Adrenal gland (tissue), 9 donors: ENCODE measurements at regions not wholly inside any gene's neighbourhood (a gene's known extent, or its start where the extent isn't known, plus 50 kb on each side); places are given as distances from the start of the nearest gene placed in this dataset.
A peak's percentile ranks its signal among the peaks of the same experiment; 100 is the strongest.

ENCODE experiments used
- DNase-seq, 7 donors: peaks; one replicate each; pipeline ENCODE4 v3.0.0-alpha.2; 2019 to 2020
- H3K27ac ChIP-seq, 5 donors: fragments of 200-600 bp; sonication (generic) in 4 of 5; 1 replicate in 3 of 5; 2 replicates in 2 of 5; pipeline versions ENCODE4 v1.5.1 to v1.8.0; 2016 to 2020; ENCODE audit warnings: mild to moderate bottlenecking in 1 of 5
- H3K27me3 ChIP-seq: fragments of 200-600 bp; 2 replicates; pipeline ENCODE4 v1.8.0; 2021
- H3K36me3 ChIP-seq, 2 donors: fragments of 200-600 bp; replicated peaks in 1 of 2; 1 replicate in 1 of 2; 2 replicates in 1 of 2; pipeline versions ENCODE4 v1.5.1 to v1.8.0; 2018 to 2022
- H3K4me1 ChIP-seq, 2 donors: fragments of 200-600 bp; replicated peaks in 1 of 2; 1 replicate in 1 of 2; 2 replicates in 1 of 2; pipeline versions ENCODE4 v1.5.1 to v1.8.0; 2018 to 2021
- H3K4me3 ChIP-seq, 4 donors: fragments of 200-600 bp; sonication (generic) in 3 of 4; one replicate each; pipeline ENCODE4 v1.5.1; 2016 to 2018
- H3K9me3 ChIP-seq, 3 donors: fragments of 200-600 bp; sonication (generic) in 1 of 3; replicated peaks in 1 of 3; 1 replicate in 2 of 3; 2 replicates in 1 of 3; pipeline versions ENCODE4 v1.5.1 to v1.8.0; 2016 to 2021
- CTCF ChIP-seq, 6 experiments: fragments of 450-650 bp in 4 of 6; fragments of 200-600 bp in 2 of 6; sonication (generic) in 1 of 6; IDR thresholded peaks; 1 replicate in 5 of 6; 2 replicates in 1 of 6; pipeline versions ENCODE4 v1.5.1 to v1.8.0; 2016 to 2021; ENCODE audit warnings: antibody characterized with exemption in 6 of 6, mild to moderate bottlenecking in 2 of 6, moderate library complexity in 1 of 6
- POLR2A ChIP-seq, 2 donors: fragments of 450-650 bp; IDR thresholded peaks; one replicate each; pipeline ENCODE4 v1.6.1; 2017; ENCODE audit warnings: antibody characterized with exemption in 2 of 2, mild to moderate bottlenecking in 2 of 2, moderate library complexity in 1 of 2
- WGBS, 4 donors: extraction: QIAGEN DNeasy Blood & Tissue Kit in 2 of 4; methylation state at CpG; one replicate each; pipeline versions ENCODE4 v1.1.5 to v1.1.7; 2013 to 2017; 5-methylcytosine and 5-hydroxymethylcytosine counted together
- intact Hi-C, 2 donors: fragments of 100-400 bp; cut with DNase I; formaldehyde crosslinking; loops; one replicate each; pipeline versions ENCODE4 v1.14.1 to v1.15.0; 2022 to 2023
- donor health status: healthy with polysubstance abuse.
- donor health status: Bipolar disorder and iron deficiency.
- donor health status: DM: yes; HTN: yes; CAD: no.
- donor health status: DM: no; HTN: no; CAD: no.
- donor health status: DM: no; HTN: no; CAD: no.

- Histone ChIP-seq H3K9me3 (peaks cover 0 to 6% (median 0%) of the 10 kb centered on the region in 3 donors), H3K27ac (no peak overlapping the region), H3K4me3 (no peak overlapping the region), H3K4me1 (no peaks in the 10 kb centered on the region), H3K36me3 (no peaks in the 10 kb centered on the region), H3K27me3 (no peaks in the 10 kb centered on the region)
- 64 to 65% (median 65%) methylated on average over 8 of the region's 8 CpGs for WGBS, 4 donors
- intact Hi-C loops, result no loop called here
- DNase-seq, result peak; percentile 21 to 57 (median 31)
- no peak for TF ChIP-seq POLR2A (IDR thresholded peaks at IDR 0.05)
- peak in 4 of 6 experiments; percentile 5 to 44 (median 28) for TF ChIP-seq CTCF (IDR thresholded peaks at IDR 0.05)
These were observed 169.5 kb upstream of the LYZL1 start for GRCh38 chr10:29119374-29119773.

GRCh38 chr10:29120216-29120615, 168.7 kb upstream of the LYZL1 start:
- TF ChIP-seq CTCF (IDR thresholded peaks at IDR 0.05), result no peak
- TF ChIP-seq POLR2A (IDR thresholded peaks at IDR 0.05), result no peak
- intact Hi-C loops, result no loop called here
- DNase-seq, result peak in 5 of 7 donors; percentile 33 to 60 (median 45)
- Histone ChIP-seq H3K4me3 (no peak overlapping the region), H3K4me1 (no peaks in the 10 kb centered on the region), H3K27me3 (no peaks in the 10 kb centered on the region), H3K27ac (no peak overlapping the region), H3K9me3 (peaks cover 0 to 6% (median 0%) of the 10 kb centered on the region in 3 donors), H3K36me3 (no peaks in the 10 kb centered on the region)
- WGBS, 4 donors, result 44 to 66% (median 49%) methylated on average over 3 of the region's 3 CpGs

GRCh38 chr10:29124864-29125263, 164.0 kb upstream of the LYZL1 start:
- TF ChIP-seq POLR2A (IDR thresholded peaks at IDR 0.05) (no peak), CTCF (IDR thresholded peaks at IDR 0.05) (no peak)
- Histone ChIP-seq H3K4me3 (no peak overlapping the region), H3K27ac (no peak overlapping the region), H3K36me3 (no peaks in the 10 kb centered on the region), H3K27me3 (no peaks in the 10 kb centered on the region), H3K4me1 (no peaks in the 10 kb centered on the region), H3K9me3 (no peaks in the 10 kb centered on the region)
- 85 to 91% (median 89%) methylated on average over 6 of the region's 6 CpGs for WGBS, 4 donors
- intact Hi-C loops, result no loop called here
- DNase-seq, result no peak

GRCh38 chr10:29127037-29127700, 161.7 kb upstream of the LYZL1 start:
- TF ChIP-seq POLR2A (IDR thresholded peaks at IDR 0.05), result no peak
- no peak for TF ChIP-seq CTCF (IDR thresholded peaks at IDR 0.05)
- Histone ChIP-seq H3K27me3 (no peaks in the 10 kb centered on the region), H3K4me3 (no peak overlapping the region), H3K27ac (no peak overlapping the region), H3K4me1 (no peaks in the 10 kb centered on the region), H3K36me3 (no peaks in the 10 kb centered on the region), H3K9me3 (no peaks in the 10 kb centered on the region)
- 59 to 66% (median 65%) methylated on average over 7 of the region's 7 CpGs for WGBS, 4 donors
- no peak for DNase-seq
- intact Hi-C loops, result no loop called here
